HFF-Myc (cell line): ENCODE measurements at regions not wholly inside any gene's neighbourhood (a gene's known extent, or its start where the extent isn't known, plus 50 kb on each side); places are given as distances from the start of the nearest gene placed in this dataset.

Experiments
- DNase-seq: peaks from one replicate; pipeline ENCODE4 v3.0.0-alpha.2; 2011; ENCODE audit warnings: low read depth; ENCODE audit errors: extremely low read depth
- H3K4me3 ChIP-seq: replicated peaks from 2 replicates; pipeline ENCODE4 v1.5.1; 2011; ENCODE audit warnings: low read depth, mild to moderate bottlenecking, control low read depth, low read length
- TF ChIP-seq, protein P1 (sequence below): IDR thresholded peaks from 2 replicates; pipeline ENCODE4 v1.5.1; 2012; ENCODE audit warnings: mild to moderate bottlenecking, low read depth, low read length, control low read depth; ENCODE audit errors: missing control alignments

DNA sequence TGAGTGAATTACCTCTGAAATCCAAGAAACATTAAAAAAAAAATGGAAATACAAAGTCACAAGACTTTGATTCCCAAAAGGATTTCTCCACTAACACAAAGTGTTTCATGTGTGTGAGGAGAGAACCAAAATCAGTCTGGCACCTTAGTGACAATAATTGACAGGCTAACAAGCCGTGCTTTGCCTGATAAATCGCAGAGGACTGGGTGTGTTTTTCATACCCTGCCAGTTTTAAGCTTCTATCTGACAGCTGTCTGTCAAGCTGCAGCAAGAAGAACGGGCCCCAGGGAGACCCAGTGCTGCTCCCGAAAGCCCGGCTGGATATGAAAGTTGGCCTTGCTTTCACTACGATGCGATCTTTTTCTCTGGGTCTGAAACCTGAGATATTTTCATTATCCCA lies 101.6 kb upstream of the KCNK2 start:
- DNase-seq = no peak
- H3K4me3 ChIP-seq = no peak overlapping the region
- TF ChIP-seq, protein P1, sequence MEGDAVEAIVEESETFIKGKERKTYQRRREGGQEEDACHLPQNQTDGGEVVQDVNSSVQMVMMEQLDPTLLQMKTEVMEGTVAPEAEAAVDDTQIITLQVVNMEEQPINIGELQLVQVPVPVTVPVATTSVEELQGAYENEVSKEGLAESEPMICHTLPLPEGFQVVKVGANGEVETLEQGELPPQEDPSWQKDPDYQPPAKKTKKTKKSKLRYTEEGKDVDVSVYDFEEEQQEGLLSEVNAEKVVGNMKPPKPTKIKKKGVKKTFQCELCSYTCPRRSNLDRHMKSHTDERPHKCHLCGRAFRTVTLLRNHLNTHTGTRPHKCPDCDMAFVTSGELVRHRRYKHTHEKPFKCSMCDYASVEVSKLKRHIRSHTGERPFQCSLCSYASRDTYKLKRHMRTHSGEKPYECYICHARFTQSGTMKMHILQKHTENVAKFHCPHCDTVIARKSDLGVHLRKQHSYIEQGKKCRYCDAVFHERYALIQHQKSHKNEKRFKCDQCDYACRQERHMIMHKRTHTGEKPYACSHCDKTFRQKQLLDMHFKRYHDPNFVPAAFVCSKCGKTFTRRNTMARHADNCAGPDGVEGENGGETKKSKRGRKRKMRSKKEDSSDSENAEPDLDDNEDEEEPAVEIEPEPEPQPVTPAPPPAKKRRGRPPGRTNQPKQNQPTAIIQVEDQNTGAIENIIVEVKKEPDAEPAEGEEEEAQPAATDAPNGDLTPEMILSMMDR = no peak

GRCh38 chr1:214983126-214983869 lies 99.2 kb upstream of the KCNK2 start:
- H3K4me3 ChIP-seq = no peak overlapping the region
- DNase-seq = no peak
- TF ChIP-seq, protein P1 = no peak

GRCh38 chr1:214989341-214989740 lies 93.2 kb upstream of the KCNK2 start:
- DNase-seq = no peak
- TF ChIP-seq, protein P1 = no peak
- no peak overlapping the region for H3K4me3 ChIP-seq

DNA sequence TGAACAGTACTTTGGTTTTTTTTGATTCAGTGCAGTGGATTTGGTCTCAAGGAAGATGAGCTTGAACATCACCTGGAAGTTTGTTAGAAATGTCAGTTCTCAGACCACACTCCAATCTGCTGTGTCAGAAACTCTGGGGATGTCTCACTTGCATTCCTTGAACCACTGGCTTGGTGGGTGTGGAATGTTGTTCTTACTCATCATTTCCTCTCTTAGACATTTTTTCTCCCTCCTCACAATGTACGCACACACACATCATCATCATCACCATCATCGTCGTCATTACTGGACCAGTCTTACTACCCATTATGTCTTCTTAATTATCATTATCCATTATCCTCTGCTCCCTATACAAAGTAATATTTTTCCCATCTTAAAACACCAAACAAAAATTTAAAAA lies 91.9 kb upstream of the KCNK2 start:
- TF ChIP-seq, protein P1 = no peak
- peak; percentile 79 for DNase-seq
- H3K4me3 ChIP-seq = no peak overlapping the region

- no peak for DNase-seq
- no peak overlapping the region for H3K4me3 ChIP-seq
- TF ChIP-seq, protein P1 = no peak
Measured at GRCh38 chr1:214991691-214992315, 90.7 kb upstream of the KCNK2 start.

DNA sequence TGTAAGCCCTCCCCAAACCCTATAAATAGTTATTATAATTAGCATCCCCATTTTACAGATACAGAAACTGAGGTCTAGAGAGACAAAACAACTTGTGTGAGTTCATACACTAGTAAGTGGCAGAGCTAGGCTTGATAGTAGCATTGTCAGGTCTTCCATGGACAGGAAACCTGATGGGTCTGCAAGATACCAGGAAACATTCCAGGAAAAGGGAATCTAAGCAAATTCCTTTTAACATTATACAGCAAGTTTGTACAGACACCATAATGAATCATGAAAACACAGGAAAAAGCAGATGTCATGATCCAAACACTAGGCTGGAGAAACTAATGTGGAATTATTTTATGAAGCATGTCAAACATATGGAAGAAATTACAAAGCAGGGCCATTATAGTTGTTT lies 89.1 kb upstream of the KCNK2 start:
- TF ChIP-seq, protein P1 = no peak
- peak; percentile 83 for DNase-seq
- H3K4me3 ChIP-seq = no peak overlapping the region

- DNase-seq = no peak
- TF ChIP-seq, protein P1 = no peak
Measured at GRCh38 chr1:214997685-214998084, 84.9 kb upstream of the KCNK2 start.

More at GRCh38 chr1:214997685-214998084, 84.9 kb upstream of the KCNK2 start:
- no peak overlapping the region for H3K4me3 ChIP-seq
